M059J (cell line): ENCODE measurements at regions not wholly inside any gene's neighbourhood (a gene's known extent, or its start where the extent isn't known, plus 50 kb on each side); places are given as distances from the start of the nearest gene placed in this dataset.

ENCODE experiments used
- DNase-seq: peaks from one replicate; pipeline ENCODE4 v3.0.0-alpha.2; 2012; ENCODE audit warnings: low read depth

- no peak for DNase-seq
Observed at GRCh38 chr9:91066856-91067255, 265.2 kb downstream of the SYK start.

GRCh38 chr9:91067306-91067860 is 265.8 kb downstream of the SYK start:
- DNase-seq, result no peak

DNA sequence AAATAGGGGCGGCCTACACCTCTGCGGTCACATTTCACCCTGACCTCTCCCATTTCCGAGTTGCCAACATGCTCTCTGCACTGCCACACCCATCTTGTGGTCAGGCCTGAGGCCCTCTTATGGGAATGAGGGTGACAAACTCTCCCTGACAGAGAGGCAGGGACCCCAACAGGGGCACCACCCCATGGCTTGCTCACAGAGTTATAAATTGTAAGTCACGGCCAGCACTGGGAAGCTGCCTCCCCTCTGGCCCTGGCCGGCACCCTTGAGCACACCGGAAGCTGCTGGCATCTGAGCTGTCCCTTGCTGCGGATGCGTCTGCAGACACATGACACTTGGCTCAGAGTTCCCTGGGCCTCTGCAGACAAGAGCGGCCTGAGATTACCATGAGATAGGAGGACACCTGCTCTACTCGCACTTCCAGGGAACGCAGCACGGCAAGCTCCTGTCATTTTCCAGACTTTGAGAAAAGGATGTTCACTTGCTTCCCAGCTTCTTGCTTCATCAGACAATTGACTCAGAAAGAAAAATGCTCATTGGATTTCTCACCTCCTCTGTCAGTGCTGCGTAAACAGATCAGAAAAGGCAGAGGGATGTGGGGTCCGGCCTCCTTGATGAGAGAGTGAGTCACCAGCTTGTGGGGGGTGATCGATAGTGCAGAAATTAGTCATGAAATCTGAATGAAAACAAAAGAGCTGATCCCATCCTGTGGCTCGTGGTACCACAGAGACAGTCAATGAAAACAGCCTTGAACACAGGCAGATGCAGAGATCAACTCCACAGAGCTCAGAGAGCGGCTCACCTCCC is 269.8 kb downstream of the SYK start:
- DNase-seq, result peak; percentile 87

- no peak for DNase-seq
Observed at GRCh38 chr9:91073049-91073810, 271.6 kb downstream of the SYK start.

DNA sequence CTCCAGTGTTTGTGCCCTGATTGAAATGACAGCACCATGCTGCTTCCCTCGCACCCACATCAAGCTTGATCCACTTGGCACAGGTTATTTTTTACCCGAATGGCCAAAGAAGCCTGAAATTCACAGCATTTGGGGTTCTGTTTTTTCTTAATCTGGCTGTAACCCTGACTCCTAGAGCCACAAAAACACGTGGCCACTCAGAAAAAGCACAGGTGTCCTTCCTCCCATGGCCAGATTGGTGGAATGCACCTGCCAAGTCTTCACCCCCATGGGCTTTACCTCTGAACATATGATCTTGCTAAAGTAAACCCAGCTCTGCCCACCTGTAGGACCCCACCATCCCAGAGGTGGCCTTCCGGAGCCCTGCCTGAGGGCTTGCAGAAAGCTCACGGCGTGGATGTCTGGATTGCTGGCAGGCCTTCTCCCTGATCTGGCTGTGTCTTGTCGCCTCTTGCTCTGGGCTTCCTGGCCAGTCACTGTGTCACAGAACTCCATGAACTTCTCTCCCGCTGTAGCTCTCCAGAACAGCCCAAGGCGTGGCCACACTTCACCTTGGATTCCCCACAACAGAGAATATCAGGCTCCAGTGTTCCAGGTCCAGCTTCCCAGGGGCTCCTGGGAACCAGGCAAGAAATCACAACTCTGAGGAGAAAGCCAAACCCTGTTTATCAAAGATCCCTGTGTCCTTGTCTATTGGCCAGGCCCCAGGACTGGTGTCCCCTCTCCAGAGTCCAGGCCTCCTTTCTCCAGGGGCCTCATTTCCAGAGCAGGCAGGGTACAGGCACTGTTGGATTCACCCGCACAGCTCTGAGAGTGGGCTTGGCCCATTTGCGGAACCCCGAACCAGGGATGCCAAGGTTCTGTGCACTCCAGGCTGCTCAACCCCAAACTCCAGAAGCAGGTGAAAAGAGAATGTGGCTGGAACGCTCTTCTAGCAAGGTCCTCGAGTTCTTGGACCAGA is 272.5 kb downstream of the SYK start:
- no peak for DNase-seq

- no peak for DNase-seq
Observed at GRCh38 chr9:91074866-91075265, 273.2 kb downstream of the SYK start.

GRCh38 chr9:91075279-91075678 is 273.7 kb downstream of the SYK start:
- DNase-seq, result peak; percentile 22

GRCh38 chr9:91077624-91078368 is 276.2 kb downstream of the SYK start:
- no peak for DNase-seq

DNA sequence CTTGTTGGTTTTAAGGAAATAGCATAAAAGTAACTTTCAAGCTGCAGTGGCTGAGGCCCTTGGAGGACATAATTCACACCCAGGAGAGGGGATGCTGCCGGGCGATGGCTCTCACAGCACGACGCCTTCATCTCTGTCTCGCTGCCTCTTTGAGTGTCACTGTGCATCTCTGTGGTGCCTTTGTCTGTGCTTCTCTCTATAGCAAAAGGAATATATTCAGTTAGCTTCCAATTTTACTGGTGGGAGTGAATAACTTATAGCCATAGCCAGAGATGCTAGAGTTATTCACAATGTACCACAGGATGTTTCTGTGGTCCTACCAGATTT is 276.7 kb downstream of the SYK start:
- DNase-seq, result no peak

DNA sequence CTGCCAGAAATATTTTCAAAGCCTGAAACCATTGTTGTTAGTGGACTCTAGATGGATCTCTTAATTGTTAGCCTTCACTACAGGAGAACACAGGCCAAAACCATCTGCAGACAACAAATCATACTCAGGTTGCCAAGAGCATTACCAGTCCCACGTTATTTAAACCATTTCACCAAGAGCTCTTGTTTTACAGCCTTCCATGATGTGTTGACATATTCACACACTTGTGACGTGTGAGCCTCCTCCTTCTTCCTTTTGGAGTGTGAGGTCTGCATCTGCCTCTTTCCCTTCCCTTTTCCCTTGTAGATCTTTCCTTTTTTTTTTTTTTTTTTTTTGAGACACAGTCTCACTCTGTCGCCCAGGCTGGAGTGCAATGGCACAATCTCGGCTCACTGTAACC is 279.0 kb downstream of the AUH start:
- DNase-seq, result no peak

DNA sequence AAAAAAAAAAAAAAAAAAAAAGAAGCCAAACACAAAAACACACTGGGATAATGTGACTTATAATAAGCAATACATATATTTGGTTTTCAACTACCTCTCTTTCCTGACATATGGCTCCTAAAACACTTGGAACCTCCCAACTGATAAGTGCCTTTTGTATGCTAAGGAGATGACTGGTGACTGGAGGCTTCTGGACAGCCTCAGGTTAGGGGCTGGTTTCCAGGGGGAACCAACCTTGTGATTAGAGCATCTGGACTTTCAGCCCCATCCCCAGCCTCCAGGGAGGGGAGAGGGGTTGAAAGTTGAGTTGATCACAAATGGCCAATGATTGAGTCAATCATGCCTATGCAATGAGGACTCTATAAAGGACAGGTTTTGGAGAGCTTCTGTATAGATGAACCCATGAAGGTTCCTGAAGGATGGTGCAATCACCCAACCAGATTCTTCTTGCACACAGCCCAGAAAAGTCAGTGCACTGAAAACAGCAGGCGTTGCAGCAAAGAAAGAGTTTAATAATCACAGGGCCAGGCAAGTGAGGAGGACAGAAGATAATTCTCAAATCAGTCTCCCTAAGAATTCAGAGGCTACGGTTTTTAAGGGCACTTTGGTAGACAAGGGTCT is 276.7 kb downstream of the AUH start:
- DNase-seq, result no peak

DNA sequence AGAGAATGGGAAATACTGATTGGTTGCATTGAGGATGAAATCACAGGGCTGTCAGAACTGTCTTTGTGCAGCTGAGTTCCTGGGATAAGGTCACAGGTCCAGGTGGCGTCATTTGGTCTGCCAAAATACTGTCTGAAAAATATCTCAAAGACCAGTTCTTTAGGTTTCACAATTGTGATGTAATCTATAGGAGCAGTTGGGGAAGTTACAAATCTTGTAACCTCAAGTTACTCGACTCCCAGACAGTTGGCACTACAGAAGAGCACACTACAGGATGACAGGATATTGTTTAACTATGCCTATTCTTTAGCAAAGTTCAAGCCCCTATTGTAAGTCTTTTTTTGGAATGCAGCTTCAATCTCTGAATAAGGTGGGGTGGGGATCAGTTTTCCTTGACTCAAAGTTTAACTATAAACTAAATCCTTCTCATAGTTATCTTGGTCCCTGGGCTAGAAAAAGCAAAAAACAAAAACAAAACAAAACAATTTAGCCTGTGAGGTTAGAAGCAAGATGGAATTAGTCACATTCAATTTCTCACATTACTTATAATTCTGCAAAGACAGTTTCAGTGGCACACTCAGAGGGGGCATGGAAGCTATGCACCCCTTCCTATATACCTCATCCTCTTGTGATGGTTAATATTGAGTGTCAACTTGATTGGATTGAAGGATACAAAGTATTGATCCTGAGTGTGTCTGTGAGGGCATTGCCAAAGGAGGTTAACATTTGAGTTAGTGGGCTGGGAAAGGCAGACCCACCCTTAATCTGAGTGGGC is 276.0 kb downstream of the AUH start:
- no peak for DNase-seq

DNA sequence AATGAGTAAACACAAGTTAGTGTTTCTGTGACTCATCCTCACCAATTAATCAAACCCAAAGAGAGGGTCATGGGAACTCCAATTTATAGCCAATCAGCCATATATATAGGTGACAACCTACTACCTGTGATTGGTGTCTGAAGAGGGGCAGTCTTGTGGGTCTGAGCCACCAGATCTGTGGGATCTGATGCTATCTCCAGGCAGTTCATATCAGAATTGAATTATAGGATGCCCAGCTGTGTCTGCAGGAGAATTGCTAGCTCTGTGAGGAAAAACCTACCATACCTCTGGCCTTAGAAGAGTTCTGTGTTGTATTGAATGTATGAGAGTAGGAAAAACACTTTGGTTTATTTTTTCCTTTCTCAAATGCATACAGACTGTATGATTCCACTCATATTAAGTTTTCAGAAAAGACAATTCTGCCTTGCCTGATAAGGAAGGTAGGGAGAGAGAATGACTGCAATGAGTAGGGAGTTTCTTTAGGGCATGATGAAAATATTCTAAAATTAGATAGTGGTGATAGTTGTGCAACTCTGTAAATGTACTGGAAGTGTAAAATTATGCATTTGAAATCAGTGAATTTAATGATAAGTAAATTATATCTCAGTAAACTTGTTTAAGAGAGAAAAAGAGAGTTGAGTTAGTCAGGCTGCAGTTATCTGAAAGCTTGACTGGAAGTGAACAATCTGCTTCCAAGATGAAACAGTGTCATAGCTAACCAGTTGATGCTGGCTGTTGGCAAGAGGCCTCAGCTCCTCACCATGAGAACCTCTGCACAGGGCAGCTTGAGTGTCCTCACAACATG is 274.9 kb downstream of the AUH start:
- no peak for DNase-seq

DNA sequence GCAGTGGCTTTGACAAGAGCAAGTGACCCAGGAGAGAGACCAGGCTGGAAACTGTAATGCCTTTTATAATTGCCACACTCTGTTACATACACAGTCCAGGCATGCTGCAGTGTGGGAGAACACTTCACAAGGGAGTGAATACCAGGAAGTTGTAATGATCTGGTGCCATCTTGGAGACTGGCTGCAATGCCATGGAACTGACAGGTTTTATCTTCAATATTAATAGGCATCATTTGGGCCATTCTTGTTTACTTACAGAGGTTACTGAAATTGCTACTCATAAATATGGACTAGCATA is 274.3 kb downstream of the AUH start:
- DNase-seq, result no peak

- DNase-seq, result peak; percentile 68
Observed at GRCh38 chr9:91089405-91090129, 272.2 kb downstream of the AUH start.

DNA sequence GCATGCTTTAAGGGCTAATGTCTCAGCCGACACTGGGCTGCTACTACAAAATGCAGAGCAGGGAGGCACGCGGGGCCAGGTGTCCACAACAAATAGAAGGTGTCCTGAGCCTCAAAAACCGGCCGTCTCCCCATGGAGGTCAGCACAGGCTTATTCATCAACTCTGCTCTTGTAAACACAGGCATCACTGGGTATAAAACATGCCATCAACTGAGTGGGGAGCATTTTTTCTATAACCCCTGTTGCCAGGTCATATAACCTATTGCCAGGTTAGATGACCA is 271.6 kb downstream of the AUH start:
- DNase-seq, result peak; percentile 10

DNA sequence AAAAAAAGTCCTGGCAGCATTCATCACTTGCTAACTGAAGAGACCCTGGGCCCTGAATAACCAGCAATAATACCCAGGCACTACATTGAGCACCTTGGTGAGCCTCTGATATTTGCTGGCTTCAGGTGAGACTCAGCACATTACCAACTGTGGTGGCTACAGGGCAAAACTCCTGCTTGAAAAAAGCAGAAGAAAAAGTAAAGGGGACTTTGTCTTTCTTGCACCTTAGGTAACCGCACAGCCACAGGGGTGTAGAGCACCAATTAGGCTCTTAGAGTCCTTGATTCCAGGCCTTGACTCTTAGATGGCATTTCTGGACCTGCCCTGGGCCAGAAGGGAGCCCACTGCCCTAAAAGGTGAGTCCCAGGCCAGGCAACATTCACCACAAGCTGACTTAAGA is 269.5 kb downstream of the AUH start:
- DNase-seq, result no peak

DNA sequence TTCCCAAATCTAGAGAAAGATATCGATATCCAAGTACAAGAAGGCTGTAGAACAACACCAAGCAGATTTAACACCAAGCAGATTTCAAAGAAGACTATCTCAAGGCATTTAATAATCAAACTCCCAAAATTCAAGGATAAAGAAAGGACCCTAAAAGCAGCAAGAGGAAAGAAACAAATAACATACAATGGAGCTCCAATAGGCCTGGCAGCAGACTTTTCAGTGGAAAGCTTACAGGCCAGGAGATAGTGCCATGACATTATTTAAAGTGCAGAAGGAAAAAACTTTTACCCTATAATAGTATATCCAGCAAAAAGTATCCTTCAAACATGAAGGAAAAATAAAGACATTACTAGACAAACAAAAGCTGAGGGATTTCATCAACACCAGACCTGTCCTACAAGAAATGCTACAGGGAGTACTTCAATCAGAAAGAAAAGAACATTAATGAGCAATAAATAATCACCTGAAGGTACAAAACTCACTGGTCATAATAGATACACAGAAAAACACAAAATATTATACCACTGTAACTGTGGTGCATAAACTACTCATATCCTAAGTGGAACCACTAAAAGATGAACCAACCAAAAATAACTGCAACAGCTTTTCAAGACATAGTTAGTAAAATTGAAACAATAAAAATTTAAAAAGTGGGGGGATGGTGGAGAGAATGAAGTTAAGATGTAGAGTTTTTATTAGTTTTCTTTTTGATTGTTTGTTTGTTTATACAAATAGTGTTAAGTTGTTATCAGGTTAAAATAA is 267.2 kb downstream of the AUH start:
- no peak for DNase-seq
